ENCODE measurements at regions not wholly inside any gene's neighbourhood (a gene's known extent, or its start where the extent isn't known, plus 50 kb on each side); places are given as distances from the start of the nearest gene placed in this dataset.
"Not testable (repeated sequence)": the region's sequence is repeated elsewhere in the genome, so short reads cannot be mapped to it uniquely, and the experiment has no call there.

- Mint-ChIP-seq H3K27me3 (peaks cover 0 to 24% (median 11%) of the 10 kb centered on the region in 5 donors), H3K4me3 (no peak overlapping the region), H3K4me1 (no peaks in the 10 kb centered on the region), H3K36me3 (no peaks in the 10 kb centered on the region), H3K9me3 (peaks cover 0 to 3% (median 0%) of the 10 kb centered on the region in 11 donors), H3K27ac (no peak overlapping the region)
- H3K9me3 ChIP-seq (ENCODE audit: control insufficient read depth in 2 of 3, low read length in 3 of 3) = no peaks in the 10 kb centered on the region
- H3K4me1 ChIP-seq (ENCODE audit: control insufficient read depth in 2 of 2, insufficient read depth in 2 of 2, low read length in 2 of 2) = no peaks in the 10 kb centered on the region
- ATAC-seq = no peak
- DNase-seq = no peak
- intact Hi-C loops (cut with micrococcal nuclease) = no loop called here
- peaks cover 0 to 6% of the 10 kb centered on the region in 2 donors for H3K27me3 ChIP-seq (ENCODE audit: control insufficient read depth in 2 of 2, insufficient read depth in 2 of 2, low read length in 2 of 2)
- H3K36me3 ChIP-seq (ENCODE audit: control insufficient read depth in 2 of 3, insufficient read depth in 3 of 3, low read length in 3 of 3) = no peaks in the 10 kb centered on the region
- ChIA-PET POLR2A (no interaction called here), CTCF (no interaction called here)
- H3K27ac ChIP-seq (ENCODE audit: low read depth, low read length) = no peak overlapping the region
- H3K4me3 ChIP-seq (ENCODE audit: low read length) = no peak overlapping the region
Measured at GRCh38 chr2:215863687-215864086, 149.7 kb downstream of the MREG start.

GRCh38 chr2:215862351-215862771 is 151.0 kb downstream of the MREG start:
- Histone ChIP-seq H3K36me3 (ENCODE audit: control insufficient read depth in 2 of 3, insufficient read depth in 3 of 3, low read length in 3 of 3) (no peaks in the 10 kb centered on the region), H3K27me3 (ENCODE audit: control insufficient read depth in 2 of 2, insufficient read depth in 2 of 2, low read length in 2 of 2) (peaks cover 0 to 6% of the 10 kb centered on the region in 2 donors), H3K9me3 (ENCODE audit: control insufficient read depth in 2 of 3, low read length in 3 of 3) (no peaks in the 10 kb centered on the region), H3K27ac (ENCODE audit: low read depth, low read length) (no peak overlapping the region), H3K4me3 (ENCODE audit: low read length) (no peak overlapping the region), H3K4me1 (ENCODE audit: control insufficient read depth in 2 of 2, insufficient read depth in 2 of 2, low read length in 2 of 2) (no peaks in the 10 kb centered on the region)
- Mint-ChIP-seq H3K4me3 (no peak overlapping the region), H3K36me3 (no peaks in the 10 kb centered on the region), H3K4me1 (no peaks in the 10 kb centered on the region), H3K27ac (no peak overlapping the region), H3K9me3 (peaks cover 0 to 3% (median 0%) of the 10 kb centered on the region in 11 donors), H3K27me3 (peaks cover 0 to 18% (median 11%) of the 10 kb centered on the region in 5 donors)
- no peak for ATAC-seq
- ChIA-PET CTCF (no interaction called here), POLR2A (no interaction called here)
- DNase-seq = no peak
- intact Hi-C loops (cut with micrococcal nuclease) = no loop called here

GRCh38 chr2:215861607-215862350 is 151.6 kb downstream of the MREG start:
- DNase-seq = no peak
- no peak for ATAC-seq
- no peak overlapping the region for H3K4me3 ChIP-seq (ENCODE audit: low read length)
- Mint-ChIP-seq H3K4me3 (no peak overlapping the region), H3K27ac (no peak overlapping the region), H3K4me1 (no peaks in the 10 kb centered on the region), H3K27me3 (peaks cover 0 to 16% (median 9%) of the 10 kb centered on the region in 5 donors), H3K36me3 (no peaks in the 10 kb centered on the region), H3K9me3 (peaks cover 0 to 3% (median 0%) of the 10 kb centered on the region in 11 donors)
- intact Hi-C loops (cut with micrococcal nuclease) = no loop called here
- ChIA-PET CTCF (no interaction called here), POLR2A (no interaction called here)
- no peak overlapping the region for H3K27ac ChIP-seq (ENCODE audit: low read depth, low read length)
- H3K4me1 ChIP-seq (ENCODE audit: control insufficient read depth in 2 of 2, insufficient read depth in 2 of 2, low read length in 2 of 2) = no peaks in the 10 kb centered on the region
- peaks cover 0 to 6% of the 10 kb centered on the region in 2 donors for H3K27me3 ChIP-seq (ENCODE audit: control insufficient read depth in 2 of 2, insufficient read depth in 2 of 2, low read length in 2 of 2)
- no peaks in the 10 kb centered on the region for H3K9me3 ChIP-seq (ENCODE audit: control insufficient read depth in 2 of 3, low read length in 3 of 3)
- no peaks in the 10 kb centered on the region for H3K36me3 ChIP-seq (ENCODE audit: control insufficient read depth in 2 of 3, insufficient read depth in 3 of 3, low read length in 3 of 3)

GRCh38 chr2:215856080-215856479 is 157.3 kb downstream of the MREG start:
- H3K9me3 ChIP-seq (ENCODE audit: control insufficient read depth in 2 of 3, low read length in 3 of 3) = no peaks in the 10 kb centered on the region
- POLR2A ChIA-PET = no interaction called here
- H3K4me3 Mint-ChIP-seq = no peak overlapping the region
- intact Hi-C loops (cut with micrococcal nuclease) = no loop called here
- H3K4me3 ChIP-seq (ENCODE audit: low read length) = no peak overlapping the region
- no peaks in the 10 kb centered on the region for H3K4me1 ChIP-seq (ENCODE audit: control insufficient read depth in 2 of 2, insufficient read depth in 2 of 2, low read length in 2 of 2)
- no peak overlapping the region for H3K27ac Mint-ChIP-seq
- no peaks in the 10 kb centered on the region for H3K4me1 Mint-ChIP-seq
- no peaks in the 10 kb centered on the region for H3K27me3 ChIP-seq (ENCODE audit: control insufficient read depth in 2 of 2, insufficient read depth in 2 of 2, low read length in 2 of 2)
- peaks cover 0 to 10% (median 0%) of the 10 kb centered on the region in 11 donors for H3K9me3 Mint-ChIP-seq
- no peak for ATAC-seq
- H3K27ac ChIP-seq (ENCODE audit: low read depth, low read length) = no peak overlapping the region
- no peaks in the 10 kb centered on the region for H3K36me3 ChIP-seq (ENCODE audit: control insufficient read depth in 2 of 3, insufficient read depth in 3 of 3, low read length in 3 of 3)
- DNase-seq = no peak
- no peaks in the 10 kb centered on the region for H3K36me3 Mint-ChIP-seq
- CTCF ChIA-PET = no interaction called here
- H3K27me3 Mint-ChIP-seq = peaks cover 0 to 6% (median 0%) of the 10 kb centered on the region in 5 donors

GRCh38 chr2:215855308-215855707 is 158.0 kb downstream of the MREG start:
- H3K4me1 ChIP-seq (ENCODE audit: control insufficient read depth in 2 of 2, insufficient read depth in 2 of 2, low read length in 2 of 2); H3K27me3 ChIP-seq (ENCODE audit: control insufficient read depth in 2 of 2, insufficient read depth in 2 of 2, low read length in 2 of 2); H3K36me3 Mint-ChIP-seq; H3K36me3 ChIP-seq (ENCODE audit: control insufficient read depth in 2 of 3, insufficient read depth in 3 of 3, low read length in 3 of 3); H3K27ac Mint-ChIP-seq; H3K27me3 Mint-ChIP-seq; H3K4me3 Mint-ChIP-seq; ATAC-seq; H3K4me3 ChIP-seq (ENCODE audit: low read length); H3K27ac ChIP-seq (ENCODE audit: low read depth, low read length); DNase-seq; H3K9me3 Mint-ChIP-seq; POLR2A ChIA-PET; intact Hi-C loops (cut with micrococcal nuclease); CTCF ChIA-PET; H3K9me3 ChIP-seq (ENCODE audit: control insufficient read depth in 2 of 3, low read length in 3 of 3); H3K4me1 Mint-ChIP-seq: not testable (repeated sequence)

GRCh38 chr2:215854008-215854407 is 159.3 kb downstream of the MREG start:
- no peaks in the 10 kb centered on the region for H3K27me3 ChIP-seq (ENCODE audit: control insufficient read depth in 2 of 2, insufficient read depth in 2 of 2, low read length in 2 of 2)
- CTCF ChIA-PET = no interaction called here
- H3K4me3 ChIP-seq (ENCODE audit: low read length) = no peak overlapping the region
- POLR2A ChIA-PET = no interaction called here
- H3K9me3 ChIP-seq (ENCODE audit: control insufficient read depth in 2 of 3, low read length in 3 of 3) = no peaks in the 10 kb centered on the region
- intact Hi-C loops (cut with micrococcal nuclease) = no loop called here
- Mint-ChIP-seq H3K27me3 (peaks cover 0 to 12% (median 4%) of the 10 kb centered on the region in 5 donors), H3K36me3 (no peaks in the 10 kb centered on the region), H3K4me1 (no peaks in the 10 kb centered on the region), H3K4me3 (no peak overlapping the region), H3K27ac (no peak overlapping the region), H3K9me3 (peaks cover 0 to 10% (median 0%) of the 10 kb centered on the region in 11 donors)
- no peaks in the 10 kb centered on the region for H3K36me3 ChIP-seq (ENCODE audit: control insufficient read depth in 2 of 3, insufficient read depth in 3 of 3, low read length in 3 of 3)
- ATAC-seq = no peak
- DNase-seq = no peak
- no peaks in the 10 kb centered on the region for H3K4me1 ChIP-seq (ENCODE audit: control insufficient read depth in 2 of 2, insufficient read depth in 2 of 2, low read length in 2 of 2)
- H3K27ac ChIP-seq (ENCODE audit: low read depth, low read length) = no peak overlapping the region

GRCh38 chr2:215851696-215852095 is 161.7 kb downstream of the MREG start:
- no peaks in the 10 kb centered on the region for H3K27me3 ChIP-seq (ENCODE audit: control insufficient read depth in 2 of 2, insufficient read depth in 2 of 2, low read length in 2 of 2)
- Mint-ChIP-seq H3K36me3 (no peaks in the 10 kb centered on the region), H3K27me3 (peaks cover 0 to 12% (median 4%) of the 10 kb centered on the region in 5 donors), H3K27ac (no peak overlapping the region), H3K9me3 (peaks cover 0 to 10% (median 0%) of the 10 kb centered on the region in 11 donors), H3K4me1 (peaks cover 0 to 2% (median 0%) of the 10 kb centered on the region in 7 donors), H3K4me3 (no peak overlapping the region)
- H3K9me3 ChIP-seq (ENCODE audit: control insufficient read depth in 2 of 3, low read length in 3 of 3) = no peaks in the 10 kb centered on the region
- H3K4me1 ChIP-seq (ENCODE audit: control insufficient read depth in 2 of 2, insufficient read depth in 2 of 2, low read length in 2 of 2) = no peaks in the 10 kb centered on the region
- ATAC-seq (no peak), DNase-seq (no peak)
- intact Hi-C loops (cut with micrococcal nuclease) = no loop called here
- no peak overlapping the region for H3K4me3 ChIP-seq (ENCODE audit: low read length)
- H3K27ac ChIP-seq (ENCODE audit: low read depth, low read length) = no peak overlapping the region
- H3K36me3 ChIP-seq (ENCODE audit: control insufficient read depth in 2 of 3, insufficient read depth in 3 of 3, low read length in 3 of 3) = no peaks in the 10 kb centered on the region
- ChIA-PET POLR2A (no interaction called here), CTCF (no interaction called here)

All from naive thymus-derived CD4-positive, alpha-beta T cell (primary cell).